SK-MEL-5 (cell line): ENCODE measurements at regions not wholly inside any gene's neighbourhood (a gene's known extent, or its start where the extent isn't known, plus 50 kb on each side); places are given as distances from the start of the nearest gene placed in this dataset.
"Not testable (repeated sequence)": the region's sequence is repeated elsewhere in the genome, so short reads cannot be mapped to it uniquely, and the experiment has no call there.

Experiments used
- DNase-seq: peaks from one replicate; pipeline ENCODE4 v3.0.0-alpha.2; 2016; ENCODE audit warnings: low read depth, low spot score
- in situ Hi-C: cut with HindIII; loops from 2 replicates; pipeline ENCODE4 v1.10.0; 2016; ENCODE audit warnings: low sequenced_read_pairs, high pct_unique_total_duplicates, low pct_unique_long_range_greater_than_20kb

DNA sequence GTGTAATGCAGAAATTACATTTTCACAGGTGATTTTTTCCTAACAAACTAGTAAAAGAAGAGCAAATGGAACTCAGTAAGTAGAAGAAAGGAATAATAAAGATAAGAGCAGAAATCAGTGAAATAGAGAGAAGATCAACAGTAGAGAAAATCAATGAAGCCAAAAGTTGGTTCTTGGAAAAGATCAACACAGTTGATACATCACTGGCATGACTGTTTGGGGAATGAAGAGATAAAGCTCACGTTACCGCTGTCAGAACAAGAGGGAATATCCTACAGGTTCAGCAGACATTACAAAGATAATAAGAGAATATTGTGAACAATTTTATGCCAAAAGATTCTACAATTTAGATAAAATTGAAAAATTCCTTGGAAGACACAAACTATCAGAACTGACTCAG, 146.4 kb downstream of the ACTR3B start:
- in situ Hi-C loops: no loop called here
- DNase-seq: no peak

DNA sequence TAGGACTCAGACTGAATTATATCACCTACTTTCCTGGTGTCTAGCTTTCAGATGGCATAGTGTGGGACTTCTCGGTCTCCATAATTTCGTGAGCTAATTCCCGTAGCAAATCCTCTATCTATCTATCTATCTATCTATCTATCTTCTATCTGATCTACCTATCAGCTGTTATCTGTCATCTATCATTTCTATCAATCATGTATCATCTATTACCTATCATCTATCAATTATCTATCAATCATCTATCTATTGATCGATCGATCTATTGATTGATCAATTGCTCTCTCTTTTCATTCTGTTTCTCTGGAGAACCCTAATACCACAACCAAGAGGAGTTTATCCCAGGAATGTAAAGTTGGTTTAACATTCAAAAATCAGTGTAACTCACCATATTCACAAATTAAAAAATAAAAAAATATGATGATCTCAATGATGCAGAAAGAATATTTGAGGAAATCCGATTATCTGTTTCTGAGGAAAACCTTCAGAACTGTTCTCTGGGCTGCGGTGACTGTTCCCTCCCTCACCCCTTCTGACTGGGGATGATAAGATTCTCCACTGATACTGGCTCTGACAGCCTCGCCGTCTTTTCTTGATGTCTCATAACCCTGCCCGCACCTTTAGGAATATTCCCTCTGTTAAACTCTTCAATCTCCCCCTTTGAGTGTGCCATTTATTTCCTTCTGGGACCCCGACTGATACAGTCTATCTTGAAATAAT, 147.7 kb downstream of the ACTR3B start:
- in situ Hi-C loops: no loop called here
- DNase-seq: no peak

DNA sequence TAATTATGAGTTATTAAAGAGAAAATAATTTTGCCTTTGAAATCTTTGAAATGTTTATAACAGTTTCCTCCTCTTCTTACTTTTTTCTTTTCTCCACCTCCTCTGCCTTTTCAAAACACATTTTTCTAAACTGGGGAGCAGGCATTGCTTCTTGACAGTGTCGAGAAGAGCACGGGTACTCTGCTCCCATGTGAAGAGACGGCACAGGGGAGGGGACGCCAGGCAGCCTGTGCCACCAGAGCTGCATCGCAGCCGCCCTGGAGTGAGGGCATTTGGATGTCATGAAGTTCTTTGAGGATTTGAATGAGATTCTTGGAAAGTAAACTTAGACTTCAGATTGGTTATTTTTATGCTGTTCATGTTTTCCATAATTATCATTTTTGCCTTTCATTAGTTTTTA, 149.7 kb downstream of the ACTR3B start:
- DNase-seq: no peak
- in situ Hi-C loops: no loop called here

DNA sequence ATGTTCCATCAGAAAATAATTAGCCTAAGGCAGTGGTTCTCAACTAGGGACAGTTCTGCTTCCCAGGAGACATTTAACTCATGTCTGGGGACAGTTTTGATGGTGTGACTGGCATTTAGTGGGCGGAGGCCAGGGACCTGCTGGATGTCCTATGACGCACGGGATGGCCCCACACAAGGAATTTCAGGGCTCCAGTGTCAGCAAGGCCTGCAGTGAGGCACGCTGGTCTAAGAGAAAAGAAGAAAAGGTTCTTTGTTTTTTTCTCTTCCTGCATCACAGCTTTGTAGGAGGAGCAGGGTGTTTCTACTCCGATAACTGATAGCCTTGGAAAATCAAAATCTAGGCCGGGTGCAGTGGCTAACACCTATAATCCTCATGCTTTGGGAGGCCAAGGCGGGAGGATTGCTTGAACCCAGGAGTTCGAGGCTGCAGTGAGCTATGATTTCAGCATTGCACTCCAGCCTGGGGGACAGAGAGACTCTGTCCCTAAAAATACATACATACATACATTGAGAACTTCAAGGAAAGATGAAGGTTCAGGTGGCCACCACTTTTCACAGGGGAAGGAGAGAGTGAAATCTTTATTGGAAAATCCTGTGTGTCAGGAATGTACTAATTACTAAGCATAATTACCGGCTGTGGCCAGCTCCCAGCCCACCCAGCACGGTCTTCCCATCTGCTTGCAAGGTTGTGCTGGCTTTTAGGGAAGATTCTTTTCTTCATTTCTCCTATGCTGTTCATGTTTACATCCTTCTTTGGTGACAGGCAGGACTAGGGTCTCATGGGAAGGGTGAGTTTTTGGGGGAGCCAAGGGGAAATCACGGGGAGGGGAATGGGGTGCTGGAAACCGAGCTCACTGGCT, 150.4 kb downstream of the ACTR3B start:
- peak; percentile 94 for DNase-seq
- in situ Hi-C loops: no loop called here

DNA sequence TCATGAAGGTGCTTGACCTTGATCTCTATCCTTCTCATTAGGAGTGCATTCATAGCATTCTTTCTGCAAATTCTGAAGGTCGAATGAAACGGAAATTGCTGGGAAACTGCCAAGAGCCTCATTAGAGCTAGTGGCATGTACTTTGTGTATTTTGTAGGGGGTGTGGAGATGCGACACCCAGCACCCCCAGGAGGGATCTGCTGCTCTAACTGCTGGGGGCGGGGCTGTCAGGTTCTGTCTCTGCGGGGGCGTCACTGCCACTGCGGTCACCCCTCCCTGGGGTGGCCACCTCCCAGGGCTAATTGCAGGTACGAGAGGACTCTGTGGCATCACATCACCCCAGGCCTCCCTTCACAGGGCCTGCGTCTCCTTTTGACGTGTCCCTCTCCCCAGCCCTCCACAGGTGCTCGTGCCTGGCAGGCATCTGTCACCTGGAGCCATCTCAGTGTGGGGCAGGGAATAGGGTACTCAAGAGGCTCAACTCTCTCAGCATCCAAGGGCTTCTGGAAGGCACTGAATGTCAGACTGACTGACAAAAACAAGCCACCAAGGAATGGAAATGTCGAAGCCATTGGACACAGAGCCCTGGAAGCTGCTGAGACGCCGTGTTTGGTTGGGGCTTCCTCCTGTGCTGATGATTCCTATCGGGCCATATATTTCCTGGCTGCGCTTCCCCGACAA, 151.1 kb downstream of the ACTR3B start:
- DNase-seq: no peak
- in situ Hi-C loops: no loop called here

DNA sequence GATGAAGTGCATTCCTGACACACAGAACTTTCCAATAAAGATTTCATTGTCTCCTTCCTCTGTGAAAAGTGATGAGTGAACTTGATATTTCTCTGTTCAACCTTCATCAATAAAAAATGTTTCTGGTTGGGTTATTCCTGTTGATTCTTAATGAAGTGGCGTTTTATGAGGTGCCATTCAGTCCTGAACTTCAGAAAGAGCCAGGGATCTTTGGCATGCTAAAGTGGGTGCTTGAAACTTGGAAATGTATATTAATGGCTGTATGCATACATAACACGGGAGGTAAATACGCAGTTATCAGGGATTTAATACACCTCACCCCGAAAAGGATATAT, 151.6 kb downstream of the ACTR3B start:
- in situ Hi-C loops: no loop called here

DNA sequence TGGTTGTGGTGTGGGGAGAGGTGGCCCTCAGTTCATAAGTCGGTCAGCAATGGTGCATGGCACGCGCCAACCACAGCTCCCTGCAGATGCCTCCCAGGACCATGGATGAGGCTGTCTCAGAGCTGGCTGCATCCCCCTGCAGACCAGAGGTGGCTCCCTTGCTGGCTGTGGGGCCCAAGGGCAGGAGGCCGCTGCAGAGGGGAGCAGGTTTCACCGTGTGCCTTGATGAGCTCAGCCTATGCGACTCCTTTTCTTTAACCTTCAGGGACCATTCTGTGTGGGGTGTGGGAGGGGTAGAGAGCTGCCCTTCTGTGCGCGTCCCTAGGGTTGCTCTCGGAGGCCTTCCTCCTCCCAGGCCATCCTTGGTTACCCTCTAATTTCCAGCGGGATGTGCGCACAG, 152.4 kb downstream of the ACTR3B start:
- DNase-seq: no peak
- in situ Hi-C loops: no loop called here

More for the DNA sequence above, 151.6 kb downstream of the ACTR3B start:
- no peak for DNase-seq

DNA sequence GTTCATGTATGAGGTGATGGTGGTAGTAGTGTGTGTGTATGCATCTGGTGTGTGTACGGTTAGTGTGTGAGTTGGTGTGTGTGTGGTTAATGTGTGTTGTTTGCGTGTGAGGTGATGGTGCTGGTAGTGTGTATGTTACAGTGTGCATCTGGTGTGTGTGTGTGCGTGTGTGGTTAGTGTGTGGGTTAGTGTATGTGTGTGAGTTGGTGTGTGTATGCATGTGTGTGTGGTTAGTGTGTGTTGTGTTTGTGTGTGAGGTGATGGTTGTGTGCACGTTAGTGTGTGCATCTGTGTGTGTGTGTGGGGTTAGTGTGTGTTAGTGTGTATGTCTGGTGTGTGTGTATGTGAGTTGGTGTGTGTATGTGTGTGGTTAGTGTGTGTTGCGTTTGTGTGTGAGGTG, 153.0 kb downstream of the ACTR3B start:
- DNase-seq: no peak
- in situ Hi-C loops: no loop called here

DNA sequence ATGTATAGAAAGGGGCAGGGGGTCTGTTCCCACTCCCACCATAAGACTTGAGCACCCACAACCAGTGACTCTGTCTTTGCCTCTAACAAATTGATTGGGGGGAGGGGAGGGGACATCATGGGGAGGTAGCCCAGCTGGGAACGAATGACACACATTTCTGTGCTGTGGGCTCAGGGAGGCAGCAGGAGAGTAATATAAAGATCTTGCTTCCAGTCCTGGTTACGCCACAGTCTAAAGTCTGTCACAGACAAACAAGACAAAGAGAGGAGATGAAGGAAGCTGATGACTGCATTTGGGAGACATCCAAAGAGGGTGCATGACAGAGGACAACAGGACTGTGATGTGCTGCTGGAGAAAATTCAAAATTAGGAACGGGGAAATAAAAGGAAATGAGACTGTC, 153.9 kb downstream of the ACTR3B start:
- in situ Hi-C loops: no loop called here
- no peak for DNase-seq

DNA sequence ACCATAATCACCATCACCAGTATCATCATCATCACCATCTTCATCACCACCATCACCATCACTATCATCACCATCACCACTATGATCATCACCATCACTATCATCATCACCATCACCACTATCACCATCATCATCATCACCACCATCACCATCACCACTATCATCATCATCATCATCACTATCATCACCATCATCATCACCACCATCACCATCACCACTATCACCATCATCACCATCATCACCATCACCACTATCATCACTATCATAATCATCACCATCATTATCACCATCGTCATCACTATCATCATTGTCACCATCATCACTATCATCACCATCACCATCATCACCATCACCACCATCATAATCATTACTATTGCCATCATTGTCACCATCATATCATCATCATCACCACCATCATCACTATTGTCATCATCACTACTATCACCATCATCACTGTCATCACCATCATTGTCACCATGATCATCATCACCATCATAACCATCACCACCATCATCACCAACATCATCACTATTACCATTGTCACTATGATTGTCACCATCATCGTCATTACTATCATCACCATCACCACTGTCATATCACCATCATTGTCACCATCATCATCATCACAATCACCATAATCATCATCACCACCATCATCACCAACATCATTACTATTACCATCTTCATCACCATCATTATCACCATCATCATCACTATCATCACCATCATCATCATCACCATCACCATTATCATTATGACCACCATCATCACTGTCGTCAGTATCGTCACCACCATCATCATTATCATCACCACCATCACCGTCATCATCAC, 154.7 kb downstream of the ACTR3B start:
- in situ Hi-C loops: no loop called here
- no peak for DNase-seq

DNA sequence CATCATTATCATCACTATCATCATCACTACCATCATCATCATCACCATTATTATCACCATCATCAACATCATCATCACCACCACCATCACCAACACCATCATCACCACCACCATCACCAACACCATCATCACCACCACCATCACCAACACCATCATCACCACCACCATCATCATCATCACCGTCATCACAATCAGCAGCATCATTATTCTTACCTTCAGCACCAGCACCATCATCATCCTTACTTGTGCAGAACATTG, 155.2 kb downstream of the ACTR3B start:
- in situ Hi-C loops, DNase-seq: not testable (repeated sequence)

DNA sequence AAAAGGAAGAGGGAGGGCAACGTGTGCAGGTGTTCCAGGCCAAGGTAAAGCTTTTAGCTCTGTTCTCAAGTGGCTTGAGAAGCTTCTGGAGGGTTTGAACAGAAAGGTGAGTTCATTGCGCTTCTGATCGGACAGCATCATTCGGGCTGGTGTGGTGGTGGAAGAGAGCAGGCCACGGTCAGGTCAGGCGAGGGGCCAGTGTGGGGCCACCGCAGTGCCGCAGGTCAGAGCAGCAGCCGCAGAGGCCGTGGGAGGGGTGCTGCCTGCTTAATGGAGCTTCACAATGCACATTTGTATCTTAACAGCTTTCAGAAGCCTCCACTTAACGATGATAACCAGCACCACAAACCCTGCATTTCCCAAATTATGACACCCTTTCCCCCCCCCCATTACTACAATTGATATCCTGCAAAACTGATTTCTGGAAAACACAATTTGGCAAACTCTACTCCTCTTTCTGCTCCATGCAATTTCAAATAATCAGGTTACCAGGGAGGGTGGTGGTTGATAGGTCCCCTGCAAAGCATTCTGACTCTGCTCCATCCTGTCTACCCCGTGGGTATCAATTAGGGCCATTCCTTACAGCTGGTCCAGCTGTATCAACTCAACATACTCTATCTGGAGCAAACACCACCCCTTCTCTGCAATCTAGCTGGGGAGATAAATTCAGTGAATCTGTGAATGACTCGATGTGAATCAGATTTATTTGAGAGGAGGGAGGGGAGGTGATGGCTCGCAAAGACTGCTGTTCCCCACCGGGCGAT, 162.9 kb downstream of the ACTR3B start:
- in situ Hi-C loops: no loop called here
- DNase-seq: no peak

DNA sequence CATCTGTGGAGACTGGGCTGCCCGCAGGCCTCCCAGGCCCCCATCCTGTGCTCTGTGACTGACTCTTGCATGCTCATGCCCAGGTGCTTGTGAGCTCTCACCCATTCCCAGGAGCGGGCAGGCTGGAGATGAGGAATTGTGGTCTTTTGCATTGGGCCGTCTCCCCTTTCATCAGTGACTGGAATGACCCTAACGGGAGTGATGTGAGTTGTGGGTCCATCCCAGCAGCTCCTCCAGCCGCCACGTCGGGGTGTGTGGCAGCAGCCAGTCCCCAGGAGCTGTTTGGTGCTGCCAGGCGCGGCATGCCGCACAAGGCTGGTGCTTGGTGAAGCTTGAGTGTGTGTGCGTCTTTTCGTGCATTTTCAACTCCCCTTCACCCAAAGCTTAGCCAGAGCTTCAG, 164.2 kb downstream of the ACTR3B start:
- DNase-seq: no peak
- in situ Hi-C loops: no loop called here

DNA sequence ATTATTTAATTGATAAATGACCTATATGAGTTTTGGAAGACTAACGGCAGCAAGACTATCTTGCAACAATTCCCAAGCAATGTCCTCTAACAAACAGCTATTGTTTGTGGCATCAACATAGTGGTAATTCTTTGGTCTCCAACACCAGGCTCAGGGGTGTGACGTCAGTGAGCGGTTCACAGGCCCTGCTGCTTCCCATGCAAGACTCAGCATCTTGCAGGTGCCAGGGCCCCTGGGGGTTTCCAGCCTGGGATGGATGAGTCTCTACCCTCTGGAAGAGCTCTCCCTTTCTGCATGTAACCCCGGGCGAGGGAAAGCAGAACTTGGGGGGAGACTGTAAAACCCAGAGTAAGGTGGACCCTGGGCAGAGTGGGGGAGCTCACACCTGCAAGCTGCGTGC, 164.7 kb downstream of the ACTR3B start:
- peak; percentile 33 for DNase-seq
- in situ Hi-C loops: no loop called here

DNA sequence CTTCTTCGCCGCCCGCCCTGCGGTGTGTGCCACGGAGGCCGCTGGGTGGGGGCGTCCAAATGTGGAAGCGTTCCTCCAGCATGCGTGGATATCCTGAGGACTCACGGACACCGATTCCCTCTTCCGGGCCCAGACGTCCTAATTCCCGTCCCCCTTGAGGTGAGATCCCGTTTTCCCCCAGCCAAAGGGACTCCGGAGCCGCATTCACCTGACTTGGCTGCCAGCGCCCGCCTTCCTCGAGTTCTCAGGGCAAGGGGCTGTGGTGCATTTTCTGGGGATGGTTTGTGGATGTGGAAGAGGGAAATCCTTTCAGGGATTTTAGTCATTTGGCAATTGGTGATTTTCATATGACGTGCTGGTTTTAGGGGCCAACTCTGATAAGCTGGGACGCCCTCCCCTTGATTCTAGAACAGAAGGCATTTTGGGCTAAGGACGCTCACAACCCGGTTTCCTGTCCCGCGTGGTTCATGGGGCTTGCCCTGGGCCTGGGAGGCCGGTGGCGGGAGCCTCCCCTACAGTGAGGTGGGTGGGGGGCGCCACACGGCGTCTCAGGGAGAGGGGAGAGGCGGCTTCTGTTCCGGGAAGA, 165.4 kb downstream of the ACTR3B start:
- in situ Hi-C loops: no loop called here

DNA sequence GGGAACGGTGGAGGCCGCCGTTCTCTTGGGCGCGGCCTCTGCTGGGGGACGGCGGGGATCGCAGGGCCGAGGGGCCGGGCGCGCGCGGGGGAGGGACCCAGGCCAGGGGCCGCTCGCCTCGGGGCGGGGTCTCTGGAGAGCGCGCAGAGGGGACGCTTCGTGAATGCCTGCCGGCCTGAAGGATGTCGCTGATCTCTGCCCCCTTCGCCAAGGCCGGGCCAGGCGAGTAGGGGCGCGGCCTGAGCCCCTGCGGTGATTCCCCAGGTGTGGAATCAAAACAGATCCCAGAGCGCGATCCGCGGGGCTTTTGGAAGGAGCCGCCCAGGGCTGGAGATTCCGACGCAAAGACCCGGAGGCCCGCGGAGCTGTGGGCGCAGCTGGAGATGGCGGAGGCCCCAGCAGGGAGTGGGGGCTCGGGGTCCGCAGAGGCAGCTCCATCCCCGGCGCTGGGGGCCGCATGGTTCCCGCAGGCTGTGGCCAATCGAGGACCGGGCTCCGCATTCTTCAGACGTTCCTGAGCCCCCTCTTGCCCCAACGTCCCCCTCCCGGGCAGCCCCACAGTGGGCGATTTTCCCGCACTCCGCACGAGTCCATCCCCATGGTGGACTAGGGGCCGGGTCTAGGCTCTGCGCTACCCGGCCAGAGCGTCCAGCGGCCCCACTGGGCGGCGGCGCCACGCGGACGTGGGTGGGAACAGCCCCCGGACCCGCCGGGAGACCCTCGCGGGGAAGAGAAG, 166.0 kb downstream of the ACTR3B start:
- in situ Hi-C loops: no loop called here
- no peak for DNase-seq

More for the DNA sequence above, 165.4 kb downstream of the ACTR3B start:
- no peak for DNase-seq
